Activated CD8-positive, alpha-beta memory T cell treated with anti-CD3 and anti-CD28 coated beads, Interleukin-2, amount 50 U/mL, for 48 hours (primary cell): ENCODE measurements at regions not wholly inside any gene's neighbourhood (a gene's known extent, or its start where the extent isn't known, plus 50 kb on each side); places are given as distances from the start of the nearest gene placed in this dataset.
"Not testable (repeated sequence)": the region's sequence is repeated elsewhere in the genome, so short reads cannot be mapped to it uniquely, and the experiment has no call there.

ENCODE experiments used
- DNase-seq: peaks from one replicate; pipeline ENCODE4 v3.0.0-alpha.2; 2020

- not testable (repeated sequence) for DNase-seq
Observed at GRCh38 chr4:17436047-17436749, 75.7 kb downstream of the QDPR start.

DNA sequence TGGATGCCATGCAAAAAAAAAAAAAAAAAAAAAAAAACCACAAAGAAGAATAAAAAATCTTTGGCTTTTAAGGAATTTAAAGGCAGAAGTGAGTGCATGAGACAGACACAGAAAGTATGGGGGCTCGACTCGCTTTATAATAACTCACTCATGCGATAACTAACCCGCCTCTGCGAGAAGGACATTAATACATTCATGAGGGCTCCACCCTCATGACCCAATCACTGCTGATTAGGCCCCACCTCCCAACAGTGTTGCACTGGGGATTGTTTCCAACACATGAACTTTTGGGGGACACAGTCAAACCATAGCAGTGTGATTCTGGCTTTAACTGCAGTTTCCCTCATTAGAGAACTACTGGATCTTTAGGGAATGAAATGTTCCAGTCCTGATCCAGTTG is 78.1 kb downstream of the QDPR start:
- no peak for DNase-seq

DNA sequence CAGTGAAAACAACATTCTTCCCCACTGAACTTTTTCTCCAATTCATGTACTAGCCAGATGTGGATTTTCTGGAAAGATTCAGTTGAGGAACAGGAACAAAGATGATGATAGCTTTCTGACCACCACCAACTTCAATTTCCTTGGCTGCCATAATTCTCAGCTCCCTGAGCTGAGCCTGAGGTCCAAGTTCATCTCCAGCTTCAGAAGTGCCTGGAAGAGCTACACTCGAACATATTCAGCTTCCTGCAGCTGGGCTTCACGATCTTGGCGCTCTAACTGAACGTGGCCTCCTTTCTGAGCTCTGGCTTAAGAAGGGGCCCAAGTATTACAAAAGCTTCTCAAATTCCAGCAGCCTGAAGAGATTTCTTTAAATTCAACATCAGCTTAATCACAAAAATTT is 83.9 kb downstream of the QDPR start:
- DNase-seq, result no peak

GRCh38 chr4:17426222-17426621 is 85.7 kb downstream of the QDPR start:
- no peak for DNase-seq

DNA sequence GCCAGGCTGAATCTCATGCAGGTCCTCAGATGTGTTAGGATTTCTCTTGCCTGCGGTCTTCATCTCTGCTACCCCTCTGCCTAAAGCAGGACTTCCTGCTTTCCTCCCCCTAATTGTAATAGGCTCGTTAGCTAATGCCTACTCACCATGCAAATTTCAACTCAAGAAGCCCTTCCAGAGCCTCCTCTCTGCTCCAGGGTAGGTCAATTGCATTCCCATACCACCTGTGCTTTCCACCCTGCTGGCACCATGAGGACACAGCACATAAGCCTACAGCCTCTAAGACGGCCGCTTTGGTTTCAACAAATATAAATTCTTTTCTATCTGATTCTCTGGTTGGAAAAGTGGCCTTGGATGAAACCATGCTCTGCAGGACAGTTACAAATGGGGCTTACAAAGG is 93.9 kb downstream of the QDPR start:
- DNase-seq, result no peak

GRCh38 chr4:17414392-17414791 is 97.5 kb downstream of the QDPR start:
- DNase-seq, result no peak

DNA sequence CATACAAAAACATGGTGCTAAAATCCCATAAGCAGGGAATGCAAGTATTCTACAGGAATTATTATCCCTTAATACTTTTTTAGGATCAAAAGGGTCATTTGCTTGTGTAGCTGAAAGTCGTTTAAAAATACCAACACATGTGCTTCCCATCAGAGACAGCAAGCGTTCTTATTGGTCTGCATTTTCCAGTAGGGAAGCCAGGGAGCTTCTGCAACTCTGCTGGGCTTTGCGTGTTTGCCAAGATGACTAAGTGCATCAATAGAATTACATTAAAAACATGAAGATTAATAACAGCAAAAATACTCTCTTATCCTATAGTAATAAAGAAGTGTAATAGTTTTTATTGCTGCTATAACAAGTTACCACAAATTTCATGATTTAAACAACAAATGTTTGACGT is 111.2 kb downstream of the QDPR start:
- no peak for DNase-seq

GRCh38 chr4:17398805-17399204 is 113.1 kb downstream of the QDPR start:
- DNase-seq, result no peak

- DNase-seq, result no peak
Observed at GRCh38 chr4:17398035-17398434, 113.9 kb downstream of the QDPR start.

GRCh38 chr4:17397611-17398010 is 114.3 kb downstream of the QDPR start:
- no peak for DNase-seq

DNA sequence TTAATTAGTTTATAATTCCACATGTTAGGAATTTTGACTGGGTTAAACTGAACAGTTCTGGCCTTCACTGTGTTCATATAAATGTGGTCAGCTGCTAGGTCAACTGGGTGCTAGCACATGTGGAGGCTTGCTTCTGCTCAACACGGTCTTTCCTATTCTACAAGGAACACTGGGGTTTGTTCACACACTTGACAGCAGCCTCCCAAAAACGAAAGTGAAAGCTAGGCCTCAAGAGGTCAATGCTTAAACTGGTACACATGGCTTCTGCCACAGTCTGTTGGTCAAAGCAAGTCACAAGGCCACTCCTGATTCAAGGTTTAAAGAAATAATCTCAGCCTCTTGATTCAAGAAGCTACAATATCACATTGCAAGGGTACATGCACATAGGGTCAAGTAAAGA is 126.5 kb downstream of the QDPR start:
- DNase-seq, result no peak

GRCh38 chr4:17380347-17380746 is 131.5 kb downstream of the QDPR start:
- DNase-seq, result no peak

- DNase-seq, result no peak
Observed at GRCh38 chr4:17376205-17376604, 135.7 kb downstream of the QDPR start.

DNA sequence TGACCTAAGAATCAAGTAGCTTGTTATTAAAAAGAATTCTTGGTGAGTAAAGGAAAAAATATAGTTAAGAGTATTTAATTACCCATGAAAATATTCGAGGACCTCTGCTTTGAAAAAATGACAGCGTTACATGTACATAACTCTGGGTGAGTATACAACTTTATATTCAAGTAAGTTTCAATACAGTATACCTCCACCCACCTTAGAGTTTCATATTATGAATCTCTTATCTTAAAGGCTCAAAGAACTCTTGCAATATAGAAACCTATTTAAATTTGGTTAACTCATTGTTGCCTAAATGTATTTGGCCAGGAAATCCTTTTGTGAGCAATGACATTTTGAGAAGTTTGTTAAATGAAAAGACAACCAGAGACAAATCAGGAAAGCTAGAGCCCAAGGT is 138.2 kb downstream of the QDPR start:
- no peak for DNase-seq

- DNase-seq, result no peak
Observed at GRCh38 chr4:17370818-17371217, 141.1 kb downstream of the QDPR start.

GRCh38 chr4:17368408-17368807 is 143.5 kb downstream of the QDPR start:
- DNase-seq, result no peak

- no peak for DNase-seq
Observed at GRCh38 chr4:17367201-17367600, 144.7 kb downstream of the QDPR start.

DNA sequence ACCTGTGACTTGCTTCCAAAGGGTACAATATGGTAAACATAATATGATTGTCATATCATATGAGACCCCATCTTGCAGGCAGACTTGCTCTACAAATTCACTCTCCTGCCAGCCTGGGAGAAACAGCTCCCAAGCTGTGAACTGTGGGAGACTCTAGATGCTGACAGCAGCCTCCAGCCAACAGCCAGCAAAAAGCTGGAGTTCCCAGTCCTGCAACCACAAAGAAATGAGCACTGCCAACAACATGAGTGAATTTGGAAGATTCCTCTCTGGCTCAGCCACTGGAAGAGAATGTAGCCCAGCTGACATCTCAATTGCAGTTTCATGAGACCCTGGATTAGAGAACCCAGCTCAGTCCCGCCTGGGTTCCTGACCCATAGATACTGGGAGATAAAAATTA is 145.4 kb downstream of the QDPR start:
- no peak for DNase-seq

GRCh38 chr4:17362430-17362829 is 149.5 kb downstream of the QDPR start:
- no peak for DNase-seq

DNA sequence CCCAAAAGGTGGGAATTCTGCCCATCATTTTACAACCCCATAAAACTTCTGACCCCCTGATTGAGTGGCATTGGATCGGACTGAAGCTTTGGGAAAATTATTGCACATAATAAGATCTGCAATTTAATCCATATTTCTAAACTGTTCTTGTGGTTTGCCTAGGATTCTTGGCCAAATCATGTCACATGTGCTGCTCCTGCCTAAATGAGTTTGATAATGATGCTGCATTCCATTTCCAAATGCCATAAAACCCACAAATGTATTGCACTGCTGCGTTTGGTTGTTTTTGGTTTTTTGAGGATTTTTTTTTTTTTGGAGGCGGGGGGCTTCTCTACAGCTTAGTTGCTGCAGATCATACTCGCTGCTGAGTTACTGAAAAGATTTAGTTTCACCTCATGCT is 153.6 kb downstream of the QDPR start:
- DNase-seq, result no peak

DNA sequence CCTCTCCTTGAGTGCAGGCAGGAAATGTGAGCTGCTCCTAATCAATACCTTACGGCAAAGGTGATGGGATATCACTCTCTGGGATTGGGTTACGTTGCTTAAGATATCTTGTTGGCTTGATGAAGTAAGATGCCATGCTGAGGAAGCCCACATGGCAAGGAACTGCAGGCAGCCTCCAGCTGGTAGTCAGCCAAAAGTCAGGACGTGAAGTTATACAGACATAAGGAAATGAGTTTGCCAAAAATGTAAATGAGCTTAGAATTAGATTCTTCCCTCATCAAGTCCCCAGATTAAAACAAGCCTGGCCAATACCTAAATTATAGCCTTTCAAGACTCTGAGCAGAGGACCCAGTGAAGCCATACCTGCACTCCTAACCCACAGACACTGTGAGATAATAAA is 155.0 kb downstream of the QDPR start:
- no peak for DNase-seq

GRCh38 chr4:17352357-17352756 is 159.5 kb downstream of the QDPR start:
- DNase-seq, result no peak

DNA sequence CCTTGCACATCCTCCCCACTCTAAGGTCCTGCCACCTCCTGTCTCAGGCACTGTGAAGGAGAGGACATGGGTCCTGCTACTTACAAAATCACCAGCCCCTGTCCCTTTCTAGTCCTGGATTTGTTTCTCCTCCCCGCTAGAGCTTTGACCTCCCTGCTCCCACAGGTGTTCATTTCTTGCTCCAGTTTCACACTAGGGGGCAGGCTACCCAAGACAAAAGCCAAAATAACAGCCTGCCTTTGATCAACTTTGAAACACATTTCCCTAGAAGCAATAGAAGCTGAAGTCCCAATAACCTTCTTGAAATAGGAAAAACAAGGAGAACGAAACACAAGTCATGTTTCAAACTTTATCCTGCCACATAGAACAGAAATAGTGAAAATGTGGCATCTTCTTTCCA is 164.4 kb downstream of the QDPR start:
- DNase-seq, result no peak

- no peak for DNase-seq
Observed at GRCh38 chr4:17339376-17339775, 172.5 kb downstream of the QDPR start.

GRCh38 chr4:17336986-17337385 is 174.9 kb downstream of the QDPR start:
- DNase-seq, result no peak

- DNase-seq, result peak; percentile 69
Observed at GRCh38 chr4:17336524-17336961, 175.3 kb downstream of the QDPR start.
